ENCODE measurements at regions not wholly inside any gene's neighbourhood (a gene's known extent, or its start where the extent isn't known, plus 50 kb on each side); places are given as distances from the start of the nearest gene placed in this dataset.

GRCh38 chr10:23692736-23693135 lies 253.9 kb downstream of the OTUD1 start:
- Histone ChIP-seq H3K27me3 (peaks cover 42% of the 10 kb centered on the region), H3K36me3 (replicated peaks in 1 of 2) (no peaks in the 10 kb centered on the region), H3K4me3 (no peak overlapping the region), H3K4me1 (replicated peaks in 1 of 2) (peaks cover 0 to 13% of the 10 kb centered on the region in 2 donors), H3K27ac (no peak overlapping the region), H3K9me3 (replicated peaks in 1 of 3) (no peaks in the 10 kb centered on the region)
- TF ChIP-seq POLR2A (IDR thresholded peaks at IDR 0.05) (no peak), CTCF (IDR thresholded peaks at IDR 0.05) (no peak)
- 25 to 42% (median 37%) methylated on average over 7 of the region's 7 CpGs for WGBS, 4 donors
- DNase-seq = no peak
- intact Hi-C loops (cut with DNase I) = loop anchor here in 1 of 2 donors (10.0 kb wide), 1 partner anchor 168 kb away; no protein-coding TSS in a partner anchor

GRCh38 chr10:23693501-23693901 lies 254.6 kb downstream of the OTUD1 start:
- TF ChIP-seq POLR2A (IDR thresholded peaks at IDR 0.05) (no peak), CTCF (IDR thresholded peaks at IDR 0.05) (no peak)
- intact Hi-C loops (cut with DNase I) = loop anchor here in 1 of 2 donors (10.0 kb wide), 1 partner anchor 169 kb away; no protein-coding TSS in a partner anchor
- no peak overlapping the region for H3K4me3 ChIP-seq
- no peak overlapping the region for H3K27ac ChIP-seq
- peaks cover 0 to 13% of the 10 kb centered on the region in 2 donors for H3K4me1 ChIP-seq (replicated peaks in 1 of 2)
- no peaks in the 10 kb centered on the region for H3K9me3 ChIP-seq (replicated peaks in 1 of 3)
- DNase-seq = no peak
- 2 to 8% (median 2%) methylated on average over 14 to 23 of the region's 23 CpGs for WGBS, 4 donors
- H3K36me3 ChIP-seq (replicated peaks in 1 of 2) = no peaks in the 10 kb centered on the region
- H3K27me3 ChIP-seq = peaks cover 42% of the 10 kb centered on the region

GRCh38 chr10:23693925-23694324 lies 255.1 kb downstream of the OTUD1 start:
- H3K27me3 ChIP-seq = peaks cover 42% of the 10 kb centered on the region
- peaks cover 0 to 13% of the 10 kb centered on the region in 2 donors for H3K4me1 ChIP-seq (replicated peaks in 1 of 2)
- no peak for TF ChIP-seq POLR2A (IDR thresholded peaks at IDR 0.05)
- no peak for TF ChIP-seq CTCF (IDR thresholded peaks at IDR 0.05)
- no peaks in the 10 kb centered on the region for H3K9me3 ChIP-seq (replicated peaks in 1 of 3)
- H3K27ac ChIP-seq = no peak overlapping the region
- H3K4me3 ChIP-seq = no peak overlapping the region
- 1 to 5% (median 3%) methylated on average over 9 to 18 of the region's 18 CpGs for WGBS, 4 donors
- intact Hi-C loops (cut with DNase I) = loop anchor here in 1 of 2 donors (10.0 kb wide), 1 partner anchor 169 kb away; no protein-coding TSS in a partner anchor
- DNase-seq = no peak
- H3K36me3 ChIP-seq (replicated peaks in 1 of 2) = no peaks in the 10 kb centered on the region

- WGBS, 4 donors = 0 to 5% (median 1%) methylated on average over 20 to 49 of the region's 49 CpGs
- TF ChIP-seq POLR2A (IDR thresholded peaks at IDR 0.05) (no peak), CTCF (IDR thresholded peaks at IDR 0.05) (no peak)
- Histone ChIP-seq H3K27me3 (peaks cover 42% of the 10 kb centered on the region), H3K36me3 (replicated peaks in 1 of 2) (no peaks in the 10 kb centered on the region), H3K4me1 (replicated peaks in 1 of 2) (peaks cover 0 to 13% of the 10 kb centered on the region in 2 donors), H3K4me3 (peak overlapping the region in 1 of 4 donors; percentile 22), H3K9me3 (replicated peaks in 1 of 3) (no peaks in the 10 kb centered on the region), H3K27ac (no peak overlapping the region)
- DNase-seq = no peak
- intact Hi-C loops (cut with DNase I) = loop anchor here in 1 of 2 donors (10.0 kb wide), 1 partner anchor 170 kb away; no protein-coding TSS in a partner anchor
Observed at GRCh38 chr10:23694446-23694920, 255.6 kb downstream of the OTUD1 start.
